SK-N-SH (cell line): ENCODE measurements at regions not wholly inside any gene's neighbourhood (a gene's known extent, or its start where the extent isn't known, plus 50 kb on each side); places are given as distances from the start of the nearest gene placed in this dataset.

Experiments
- EP300 ChIP-seq, 2 experiments: IDR thresholded peaks; 2 replicates each; pipeline versions ENCODE4 v1.4.0 to v1.6.1; 2012; ENCODE audit warnings: borderline replicate concordance in 1 of 2, low read depth in 1 of 2, low read length in 1 of 2
- JUND ChIP-seq: IDR thresholded peaks from 2 replicates; pipeline ENCODE4 v1.4.0; 2012
- MAX ChIP-seq: IDR thresholded peaks from 2 replicates; pipeline ENCODE4 v1.4.0; 2012; ENCODE audit warnings: low read depth
- NFIC ChIP-seq: IDR thresholded peaks from 2 replicates; pipeline ENCODE4 v1.4.0; 2012; ENCODE audit warnings: borderline replicate concordance
- PBX3 ChIP-seq: IDR thresholded peaks from 2 replicates; pipeline ENCODE4; 2012
- POLR2AphosphoS5 ChIP-seq: IDR thresholded peaks from 2 replicates; pipeline ENCODE4 v1.6.1; 2012; ENCODE audit warnings: low read depth, low read length
- RAD21 ChIP-seq: IDR thresholded peaks from 2 replicates; pipeline ENCODE4 v1.6.1; 2012; ENCODE audit warnings: mild to moderate bottlenecking, low read length
- SIN3A ChIP-seq: IDR thresholded peaks from 2 replicates; pipeline ENCODE4 v1.6.1; 2012; ENCODE audit warnings: low read depth, mild to moderate bottlenecking, low read length, moderate library complexity, borderline replicate concordance
- TAF1 ChIP-seq: IDR thresholded peaks from 2 replicates; pipeline ENCODE4 v1.6.1; 2012; ENCODE audit warnings: low read depth, mild to moderate bottlenecking, low read length, moderate library complexity, borderline replicate concordance
- USF2 ChIP-seq: fragments of 150-350 bp; IDR thresholded peaks from 2 replicates; pipeline ENCODE4 v1.6.1; 2017; ENCODE audit warnings: antibody characterized with exemption, low read length, low read depth, borderline replicate concordance
- YY1 ChIP-seq: IDR thresholded peaks from 2 replicates; pipeline ENCODE4 v1.4.0; 2012; ENCODE audit warnings: low read depth, mild to moderate bottlenecking
- ZBTB33 ChIP-seq: IDR thresholded peaks from 2 replicates; pipeline ENCODE4 v1.4.0; 2012; ENCODE audit warnings: low read depth, borderline replicate concordance
- TF ChIP-seq, protein P1 (sequence below): fragments of 200-600 bp; sonication (generic); IDR thresholded peaks from 2 replicates; pipeline ENCODE4 v1.6.1; 2017; ENCODE audit warnings: antibody characterized with exemption, mild to moderate bottlenecking, moderate library complexity
- TF ChIP-seq, protein P2 (sequence below): IDR thresholded peaks from 2 replicates; pipeline ENCODE4 v1.6.1; 2012; ENCODE audit warnings: mild to moderate bottlenecking, low read depth, low read length, moderate library complexity

GRCh38 chr14:71773898-71774481 is 158.2 kb upstream of the RGS6 start:
- TF ChIP-seq, protein P1, sequence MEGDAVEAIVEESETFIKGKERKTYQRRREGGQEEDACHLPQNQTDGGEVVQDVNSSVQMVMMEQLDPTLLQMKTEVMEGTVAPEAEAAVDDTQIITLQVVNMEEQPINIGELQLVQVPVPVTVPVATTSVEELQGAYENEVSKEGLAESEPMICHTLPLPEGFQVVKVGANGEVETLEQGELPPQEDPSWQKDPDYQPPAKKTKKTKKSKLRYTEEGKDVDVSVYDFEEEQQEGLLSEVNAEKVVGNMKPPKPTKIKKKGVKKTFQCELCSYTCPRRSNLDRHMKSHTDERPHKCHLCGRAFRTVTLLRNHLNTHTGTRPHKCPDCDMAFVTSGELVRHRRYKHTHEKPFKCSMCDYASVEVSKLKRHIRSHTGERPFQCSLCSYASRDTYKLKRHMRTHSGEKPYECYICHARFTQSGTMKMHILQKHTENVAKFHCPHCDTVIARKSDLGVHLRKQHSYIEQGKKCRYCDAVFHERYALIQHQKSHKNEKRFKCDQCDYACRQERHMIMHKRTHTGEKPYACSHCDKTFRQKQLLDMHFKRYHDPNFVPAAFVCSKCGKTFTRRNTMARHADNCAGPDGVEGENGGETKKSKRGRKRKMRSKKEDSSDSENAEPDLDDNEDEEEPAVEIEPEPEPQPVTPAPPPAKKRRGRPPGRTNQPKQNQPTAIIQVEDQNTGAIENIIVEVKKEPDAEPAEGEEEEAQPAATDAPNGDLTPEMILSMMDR: no peak
- TF ChIP-seq JUND (no peak), ZBTB33 (no peak), POLR2AphosphoS5 (no peak), PBX3 (no peak), EP300 (IDR thresholded peaks at IDR 0.05; ENCODE audit: borderline replicate concordance in 1 of 2, low read depth in 1 of 2, low read length in 1 of 2) (no peak), TAF1 (no peak), NFIC (no peak), YY1 (no peak), MAX (no peak), USF2 (no peak), RAD21 (no peak), SIN3A (no peak)
- TF ChIP-seq, protein P2, sequence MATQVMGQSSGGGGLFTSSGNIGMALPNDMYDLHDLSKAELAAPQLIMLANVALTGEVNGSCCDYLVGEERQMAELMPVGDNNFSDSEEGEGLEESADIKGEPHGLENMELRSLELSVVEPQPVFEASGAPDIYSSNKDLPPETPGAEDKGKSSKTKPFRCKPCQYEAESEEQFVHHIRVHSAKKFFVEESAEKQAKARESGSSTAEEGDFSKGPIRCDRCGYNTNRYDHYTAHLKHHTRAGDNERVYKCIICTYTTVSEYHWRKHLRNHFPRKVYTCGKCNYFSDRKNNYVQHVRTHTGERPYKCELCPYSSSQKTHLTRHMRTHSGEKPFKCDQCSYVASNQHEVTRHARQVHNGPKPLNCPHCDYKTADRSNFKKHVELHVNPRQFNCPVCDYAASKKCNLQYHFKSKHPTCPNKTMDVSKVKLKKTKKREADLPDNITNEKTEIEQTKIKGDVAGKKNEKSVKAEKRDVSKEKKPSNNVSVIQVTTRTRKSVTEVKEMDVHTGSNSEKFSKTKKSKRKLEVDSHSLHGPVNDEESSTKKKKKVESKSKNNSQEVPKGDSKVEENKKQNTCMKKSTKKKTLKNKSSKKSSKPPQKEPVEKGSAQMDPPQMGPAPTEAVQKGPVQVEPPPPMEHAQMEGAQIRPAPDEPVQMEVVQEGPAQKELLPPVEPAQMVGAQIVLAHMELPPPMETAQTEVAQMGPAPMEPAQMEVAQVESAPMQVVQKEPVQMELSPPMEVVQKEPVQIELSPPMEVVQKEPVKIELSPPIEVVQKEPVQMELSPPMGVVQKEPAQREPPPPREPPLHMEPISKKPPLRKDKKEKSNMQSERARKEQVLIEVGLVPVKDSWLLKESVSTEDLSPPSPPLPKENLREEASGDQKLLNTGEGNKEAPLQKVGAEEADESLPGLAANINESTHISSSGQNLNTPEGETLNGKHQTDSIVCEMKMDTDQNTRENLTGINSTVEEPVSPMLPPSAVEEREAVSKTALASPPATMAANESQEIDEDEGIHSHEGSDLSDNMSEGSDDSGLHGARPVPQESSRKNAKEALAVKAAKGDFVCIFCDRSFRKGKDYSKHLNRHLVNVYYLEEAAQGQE: no peak
